ENCODE measurements at regions not wholly inside any gene's neighbourhood (a gene's known extent, or its start where the extent isn't known, plus 50 kb on each side); places are given as distances from the start of the nearest gene placed in this dataset.

DNA sequence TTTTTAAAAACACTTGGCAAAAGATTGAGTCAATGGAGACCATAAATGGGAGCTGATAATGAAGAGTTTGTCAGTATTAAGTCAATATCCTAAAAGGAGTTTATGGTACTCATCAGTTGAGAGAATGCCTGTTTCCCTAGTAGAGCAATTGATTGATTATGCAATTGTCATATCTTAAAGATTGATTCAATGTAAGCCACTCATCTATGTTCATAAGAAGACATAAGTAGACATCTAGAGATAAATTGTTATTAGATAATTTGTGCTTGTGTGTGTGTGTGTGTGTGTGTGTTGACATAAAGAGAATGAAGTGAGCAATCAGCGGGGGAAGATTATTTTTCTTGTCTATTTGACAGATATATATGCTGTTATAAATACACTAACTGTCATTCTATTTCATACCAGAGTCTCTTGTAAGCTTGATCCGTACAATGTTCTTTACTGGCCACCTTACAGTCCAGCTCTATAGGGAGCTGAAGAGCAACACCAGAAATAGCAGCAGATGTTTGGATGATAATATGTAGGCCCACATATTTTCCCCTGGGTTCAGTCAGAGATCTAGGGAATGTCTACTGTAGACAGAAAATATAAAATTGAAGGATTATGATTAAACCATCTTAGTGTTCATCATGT is 848.6 kb upstream of the EPHA6 start:
- in situ Hi-C loops (cut with MboI; ENCODE audit: low pct_unique_long_range_greater_than_20kb in 2 of 9, low sequenced_read_pairs in 9 of 9, unreplicated experiment in 9 of 9): no loop called here
- no peak overlapping the region for H3K27ac ChIP-seq
- no peak overlapping the region for H3K4me3 ChIP-seq
- no peaks in the 10 kb centered on the region for H3K4me1 ChIP-seq (replicated peaks in 1 of 2)
- 10 to 100% (median 64%) methylated on average over 1 to 2 of the region's 2 CpGs; no CpG with 5 or more reads in 1 of the 10 experiments for WGBS, 10 experiments
- peak in 2 of 8 experiments; percentile 76 to 83 for ATAC-seq (replicated peaks in 6 of 8)

DNA sequence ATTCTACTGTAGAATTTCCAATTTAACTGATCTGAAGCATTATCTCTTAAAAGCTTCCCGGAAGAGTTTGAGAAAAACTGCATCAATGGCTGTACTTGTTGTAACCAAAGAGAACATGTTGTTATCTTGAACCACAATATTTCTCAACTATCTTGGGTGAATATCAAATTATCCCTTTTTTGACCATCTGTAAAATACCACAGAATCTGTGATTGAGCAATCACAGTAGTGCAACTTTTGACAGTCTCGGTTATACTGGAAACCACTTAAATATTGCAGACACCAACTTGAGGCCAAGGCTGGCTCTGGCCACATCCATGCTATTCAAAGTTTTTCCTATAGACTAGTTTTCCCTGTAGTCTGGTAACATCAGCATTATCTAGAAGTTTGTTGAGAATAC is 842.8 kb upstream of the EPHA6 start:
- in situ Hi-C loops (cut with MboI; ENCODE audit: low pct_unique_long_range_greater_than_20kb in 2 of 9, low sequenced_read_pairs in 9 of 9, unreplicated experiment in 9 of 9): no loop called here
- WGBS, 10 experiments: 0 to 100% (median 90%) methylated on average over 1 to 2 of the region's 2 CpGs
- peak in 1 of 8 experiments; percentile 33 for ATAC-seq (replicated peaks in 6 of 8)
- no peak overlapping the region for H3K27ac ChIP-seq
- H3K4me1 ChIP-seq (replicated peaks in 1 of 2): no peaks in the 10 kb centered on the region
- no peak overlapping the region for H3K4me3 ChIP-seq

DNA sequence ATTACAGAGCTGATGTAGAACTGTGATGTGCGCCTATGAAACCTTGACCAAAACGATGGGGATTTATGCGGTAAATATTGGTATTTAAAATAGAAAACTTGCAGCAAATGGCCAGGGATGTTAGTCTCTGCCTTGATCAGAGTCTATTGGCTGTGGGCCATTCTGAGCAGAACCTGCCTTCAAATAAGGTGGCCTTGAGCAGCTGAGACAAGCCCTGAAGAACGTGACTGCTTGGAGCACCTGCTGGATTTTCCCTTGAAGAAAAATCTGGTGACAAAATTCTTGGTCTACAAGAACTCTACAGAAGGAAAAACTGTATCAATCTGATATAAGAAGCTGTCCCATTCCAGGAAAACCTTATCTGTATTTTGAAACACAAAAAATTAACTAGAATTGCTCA is 820.1 kb upstream of the EPHA6 start:
- 38 to 94% (median 82%) methylated on average over 2 to 4 of the region's 4 CpGs; no CpG with 5 or more reads in 2 of the 10 experiments for WGBS, 10 experiments
- in situ Hi-C loops (cut with MboI; ENCODE audit: low pct_unique_long_range_greater_than_20kb in 2 of 9, low sequenced_read_pairs in 9 of 9, unreplicated experiment in 9 of 9): no loop called here
- ATAC-seq (replicated peaks in 6 of 8): no peak
- no peak overlapping the region for H3K27ac ChIP-seq
- H3K4me1 ChIP-seq (replicated peaks in 1 of 2): no peaks in the 10 kb centered on the region
- no peak overlapping the region for H3K4me3 ChIP-seq

DNA sequence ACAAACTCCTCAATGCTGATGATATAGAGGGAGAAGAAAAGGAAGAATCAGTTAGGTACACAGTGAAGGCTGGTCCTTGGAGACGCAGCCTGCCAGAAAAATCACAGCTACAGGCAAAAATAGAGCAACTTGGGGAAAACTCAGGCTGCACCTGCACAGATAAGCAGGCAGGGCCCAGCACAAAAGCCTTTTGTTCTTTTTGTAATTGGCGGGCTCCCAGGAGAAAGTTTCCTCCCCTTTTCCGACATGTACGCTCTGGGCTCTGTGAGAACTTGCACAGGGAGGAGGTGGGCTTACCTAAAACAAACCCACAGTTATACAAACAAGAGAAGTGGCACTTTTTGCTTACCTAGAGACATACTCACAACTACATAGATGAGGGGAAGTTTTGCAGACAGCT is 813.4 kb upstream of the EPHA6 start:
- no peak for ATAC-seq (replicated peaks in 6 of 8)
- Histone ChIP-seq H3K4me1 (replicated peaks in 1 of 2) (no peaks in the 10 kb centered on the region), H3K27ac (no peak overlapping the region), H3K4me3 (no peak overlapping the region)
- in situ Hi-C loops (cut with MboI; ENCODE audit: low pct_unique_long_range_greater_than_20kb in 2 of 9, low sequenced_read_pairs in 9 of 9, unreplicated experiment in 9 of 9): no loop called here
- WGBS, 10 experiments: 27 to 89% (median 65%) methylated on average over 1 to 4 of the region's 4 CpGs; no CpG with 5 or more reads in 2 of the 10 experiments

DNA sequence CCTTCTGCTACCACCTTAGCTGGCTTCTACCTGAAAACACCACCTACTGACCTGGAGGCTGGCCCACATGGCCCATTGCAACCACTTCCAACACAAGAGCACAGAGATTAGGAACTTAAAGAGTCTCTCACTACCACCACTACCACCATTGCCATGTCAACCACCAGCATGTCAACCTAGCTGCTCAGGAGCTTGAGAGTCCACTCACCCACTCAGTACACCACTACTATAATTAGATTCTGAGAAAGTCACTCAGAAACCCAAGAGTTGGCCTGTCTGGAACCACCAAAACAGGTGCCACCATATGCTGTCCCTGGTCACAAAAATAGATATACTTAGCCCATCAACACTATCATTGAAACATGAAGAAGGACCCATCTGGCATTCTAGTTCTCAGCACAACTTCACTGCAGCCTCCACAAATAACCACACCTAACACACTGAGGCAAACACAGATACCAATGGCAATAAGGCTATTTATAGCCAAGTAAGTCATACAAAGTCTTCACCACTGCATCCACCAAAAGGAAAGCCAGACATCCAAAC is 806.7 kb upstream of the EPHA6 start:
- H3K27ac ChIP-seq: no peak overlapping the region
- no peak overlapping the region for H3K4me3 ChIP-seq
- ATAC-seq (replicated peaks in 6 of 8): no peak
- in situ Hi-C loops (cut with MboI; ENCODE audit: low pct_unique_long_range_greater_than_20kb in 2 of 9, low sequenced_read_pairs in 9 of 9, unreplicated experiment in 9 of 9): no loop called here
- H3K4me1 ChIP-seq (replicated peaks in 1 of 2): no peaks in the 10 kb centered on the region

DNA sequence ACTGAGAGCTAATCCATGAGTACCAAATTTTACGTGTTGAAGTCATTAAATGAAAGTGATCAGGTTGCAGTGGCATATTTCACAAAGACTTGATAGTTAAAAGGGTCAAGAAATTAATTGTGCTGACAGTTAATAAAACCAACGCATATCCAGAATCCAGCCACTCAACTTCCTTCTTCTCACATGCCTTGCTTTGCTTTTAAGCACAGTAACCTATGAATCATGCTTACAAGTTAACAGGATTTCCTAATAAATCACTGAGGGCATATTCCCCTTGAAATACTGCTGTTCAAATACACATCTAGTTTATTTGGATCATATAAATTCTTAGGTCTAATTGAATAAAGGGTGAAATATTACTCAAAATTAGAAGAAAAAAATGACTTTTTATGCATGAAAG is 801.5 kb upstream of the EPHA6 start:
- in situ Hi-C loops (cut with MboI; ENCODE audit: low pct_unique_long_range_greater_than_20kb in 2 of 9, low sequenced_read_pairs in 9 of 9, unreplicated experiment in 9 of 9): no loop called here

DNA sequence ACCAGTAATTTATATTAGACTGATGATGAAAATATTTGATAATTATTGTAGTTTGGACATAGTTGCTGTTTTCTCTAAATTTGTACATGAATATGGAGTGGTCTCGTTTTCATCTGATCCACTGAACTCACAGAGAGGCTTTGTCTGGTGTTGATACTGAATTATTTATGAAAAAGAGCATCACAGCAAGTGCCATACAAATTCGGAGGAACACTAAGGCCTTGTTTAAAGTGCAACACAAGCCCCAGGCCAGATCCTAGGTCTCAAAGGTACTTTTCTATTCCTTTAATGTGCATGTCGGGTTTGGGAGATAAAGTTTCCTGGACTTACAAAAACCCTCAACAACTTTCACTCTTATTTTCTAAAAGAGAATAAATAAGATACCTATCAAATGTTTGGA is 796.8 kb upstream of the EPHA6 start:
- no peak overlapping the region for H3K27ac ChIP-seq
- in situ Hi-C loops (cut with MboI; ENCODE audit: low pct_unique_long_range_greater_than_20kb in 2 of 9, low sequenced_read_pairs in 9 of 9, unreplicated experiment in 9 of 9): no loop called here
- 20 to 90% (median 56%) methylated on average over 1 to 3 of the region's 3 CpGs; no CpG with 5 or more reads in 1 of the 10 experiments for WGBS, 10 experiments
- ATAC-seq (replicated peaks in 6 of 8): no peak
- H3K4me1 ChIP-seq (replicated peaks in 1 of 2): peaks cover 0 to 2% of the 10 kb centered on the region in 2 donors
- no peak overlapping the region for H3K4me3 ChIP-seq

More for the DNA sequence above, 801.5 kb upstream of the EPHA6 start:
- Histone ChIP-seq H3K4me1 (replicated peaks in 1 of 2) (peaks cover 0 to 2% of the 10 kb centered on the region in 2 donors), H3K27ac (no peak overlapping the region), H3K4me3 (no peak overlapping the region)
- 0 to 81% (median 56%) methylated on average over 1 to 2 of the region's 2 CpGs for WGBS, 10 experiments
- peak in 4 of 8 experiments; percentile 59 to 88 (median 63) for ATAC-seq (replicated peaks in 6 of 8)

DNA sequence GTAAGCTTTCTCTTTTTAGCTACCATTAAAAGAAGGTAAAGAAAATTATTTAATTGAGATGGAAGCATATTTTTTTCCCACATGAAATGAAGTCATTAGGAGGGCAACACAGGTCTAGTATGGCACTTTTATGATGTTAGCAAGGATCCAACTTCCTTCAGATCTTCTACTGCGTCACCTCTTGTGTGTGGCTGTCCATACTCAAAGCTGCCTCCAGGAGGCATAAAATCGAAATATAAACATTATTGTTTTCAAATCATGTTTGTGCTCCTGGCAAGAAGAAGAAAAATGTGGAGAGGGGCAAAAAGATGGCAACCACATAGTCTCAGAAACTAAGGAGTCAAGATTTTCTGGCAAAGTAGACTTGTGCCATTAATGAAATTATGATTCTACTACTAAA is 791.7 kb upstream of the EPHA6 start:
- no peaks in the 10 kb centered on the region for H3K4me1 ChIP-seq (replicated peaks in 1 of 2)
- WGBS, 10 experiments: 14 to 80% (median 51%) methylated on average over 1 to 2 of the region's 2 CpGs; no CpG with 5 or more reads in 2 of the 10 experiments
- H3K4me3 ChIP-seq: no peak overlapping the region
- H3K27ac ChIP-seq: no peak overlapping the region
- ATAC-seq (replicated peaks in 6 of 8): no peak
- in situ Hi-C loops (cut with MboI; ENCODE audit: low pct_unique_long_range_greater_than_20kb in 2 of 9, low sequenced_read_pairs in 9 of 9, unreplicated experiment in 9 of 9): no loop called here

DNA sequence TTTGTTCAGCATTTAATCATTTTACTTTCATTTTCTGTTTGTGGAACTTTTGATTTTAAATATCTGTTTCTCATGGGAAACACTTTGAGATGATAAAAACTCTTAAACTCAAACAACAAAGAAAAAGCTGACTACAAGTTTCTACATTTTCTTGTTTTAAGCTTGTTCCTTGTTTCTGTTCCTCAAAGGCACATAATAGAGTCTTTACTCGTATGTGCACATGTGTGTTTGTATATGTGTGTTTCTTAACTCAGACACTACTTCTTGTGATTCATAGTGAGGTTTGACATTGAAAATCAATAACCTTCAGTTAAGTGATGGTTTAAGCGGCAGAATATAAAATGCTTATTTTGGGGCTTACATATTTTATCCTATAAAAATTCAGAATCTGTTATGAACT is 786.7 kb upstream of the EPHA6 start:
- no peaks in the 10 kb centered on the region for H3K4me1 ChIP-seq (replicated peaks in 1 of 2)
- H3K27ac ChIP-seq: no peak overlapping the region
- 25 to 96% (median 80%) methylated on average over 1 to 2 of the region's 2 CpGs; no CpG with 5 or more reads in 1 of the 10 experiments for WGBS, 10 experiments
- ATAC-seq (replicated peaks in 6 of 8): no peak
- H3K4me3 ChIP-seq: no peak overlapping the region
- in situ Hi-C loops (cut with MboI; ENCODE audit: low pct_unique_long_range_greater_than_20kb in 2 of 9, low sequenced_read_pairs in 9 of 9, unreplicated experiment in 9 of 9): no loop called here

DNA sequence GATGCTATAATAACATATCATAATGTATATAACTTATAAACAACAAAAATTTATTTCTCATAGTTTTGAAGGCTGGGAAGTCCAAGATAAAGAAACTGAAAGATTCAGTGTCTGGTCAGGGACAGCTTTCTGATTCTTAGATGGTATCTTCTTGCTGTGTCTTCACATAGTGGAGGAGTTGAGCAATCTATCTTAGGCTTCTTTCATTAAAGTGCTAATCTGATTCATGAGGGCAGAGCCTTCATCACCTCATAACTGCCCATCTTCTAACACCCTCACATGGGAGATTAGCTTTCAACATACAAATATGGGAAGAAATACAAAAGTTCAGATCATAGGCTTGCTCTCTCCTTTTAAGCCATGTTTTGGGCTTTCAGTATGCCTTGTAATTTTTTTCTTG is 774.8 kb upstream of the EPHA6 start:
- Histone ChIP-seq H3K4me1 (replicated peaks in 1 of 2) (no peaks in the 10 kb centered on the region), H3K27ac (no peak overlapping the region), H3K4me3 (no peak overlapping the region)
- in situ Hi-C loops (cut with MboI; ENCODE audit: low pct_unique_long_range_greater_than_20kb in 2 of 9, low sequenced_read_pairs in 9 of 9, unreplicated experiment in 9 of 9): no loop called here
- peak in 2 of 8 experiments; percentile 55 to 99 for ATAC-seq (replicated peaks in 6 of 8)

DNA sequence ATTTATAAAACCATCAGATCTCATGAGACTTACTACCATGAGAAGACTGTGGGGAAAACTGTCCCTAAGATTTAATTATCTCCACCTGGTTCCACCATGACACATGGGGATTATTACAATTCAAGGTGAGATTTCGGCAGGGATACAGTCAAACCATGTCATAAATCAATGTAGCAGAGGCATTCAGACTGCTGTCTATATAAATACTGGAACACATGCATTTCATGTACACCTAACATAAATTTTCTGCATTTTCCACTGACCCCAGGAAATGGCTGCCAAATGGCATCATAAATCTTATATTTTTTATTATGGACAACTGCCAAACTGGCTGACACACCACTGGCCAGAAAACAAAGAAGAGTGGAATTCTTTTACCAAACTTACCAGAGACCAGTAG is 755.1 kb upstream of the EPHA6 start:
- H3K27ac ChIP-seq: no peak overlapping the region
- no peak for ATAC-seq (replicated peaks in 6 of 8)
- WGBS, 10 experiments: 0 to 100% (median 67%) methylated on average over 1 of the region's 1 CpG; no CpG with 5 or more reads in 3 of the 10 experiments
- H3K4me1 ChIP-seq (replicated peaks in 1 of 2): no peaks in the 10 kb centered on the region
- H3K4me3 ChIP-seq: no peak overlapping the region
- in situ Hi-C loops (cut with MboI; ENCODE audit: low pct_unique_long_range_greater_than_20kb in 2 of 9, low sequenced_read_pairs in 9 of 9, unreplicated experiment in 9 of 9): no loop called here

DNA sequence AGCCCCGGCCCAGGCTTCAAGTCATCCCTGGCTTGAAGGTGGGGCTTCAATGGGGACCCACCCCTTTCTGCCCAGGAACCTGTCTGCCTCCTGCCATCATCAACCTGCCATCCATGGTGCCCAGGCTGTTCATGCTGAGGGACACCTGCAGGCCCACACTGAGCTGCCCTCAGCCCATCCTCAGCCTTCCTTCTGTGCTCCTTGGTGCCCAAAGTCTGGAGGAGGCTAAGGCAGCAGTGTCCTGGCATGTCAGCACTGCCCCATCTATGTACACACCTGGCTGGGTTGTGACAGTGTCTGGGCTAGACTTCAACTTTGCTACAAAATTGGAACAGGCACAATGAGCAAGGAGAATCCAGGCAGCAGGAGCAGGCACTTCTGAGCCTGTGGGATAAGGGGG is 745.3 kb upstream of the EPHA6 start:
- ATAC-seq (replicated peaks in 6 of 8): no peak
- no peaks in the 10 kb centered on the region for H3K4me1 ChIP-seq (replicated peaks in 1 of 2)
- in situ Hi-C loops (cut with MboI; ENCODE audit: low pct_unique_long_range_greater_than_20kb in 2 of 9, low sequenced_read_pairs in 9 of 9, unreplicated experiment in 9 of 9): no loop called here
- H3K27ac ChIP-seq: no peak overlapping the region
- WGBS, 10 experiments: 100% methylated on average over 1 of the region's 1 CpG; no CpG with 5 or more reads in 8 of the 10 experiments
- H3K4me3 ChIP-seq: no peak overlapping the region

DNA sequence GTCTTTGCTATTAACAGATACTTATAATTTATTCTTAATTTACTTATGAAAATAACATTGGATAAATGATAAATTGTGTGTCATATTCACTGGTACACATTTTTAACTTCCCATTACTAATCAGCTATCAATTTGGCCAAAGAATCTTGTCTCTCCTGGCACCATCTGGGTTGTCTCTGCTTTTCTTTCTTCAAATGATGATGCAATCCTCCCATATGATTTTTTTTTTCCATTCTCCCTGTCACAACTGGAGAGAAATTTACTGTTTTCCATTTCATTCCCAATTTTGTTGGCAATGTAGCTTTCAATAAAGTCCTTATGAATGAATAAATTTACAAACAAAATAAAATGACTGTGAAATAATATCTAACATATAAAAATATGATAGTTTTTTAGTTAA is 743.7 kb upstream of the EPHA6 start:
- in situ Hi-C loops (cut with MboI; ENCODE audit: low pct_unique_long_range_greater_than_20kb in 2 of 9, low sequenced_read_pairs in 9 of 9, unreplicated experiment in 9 of 9): no loop called here

DNA sequence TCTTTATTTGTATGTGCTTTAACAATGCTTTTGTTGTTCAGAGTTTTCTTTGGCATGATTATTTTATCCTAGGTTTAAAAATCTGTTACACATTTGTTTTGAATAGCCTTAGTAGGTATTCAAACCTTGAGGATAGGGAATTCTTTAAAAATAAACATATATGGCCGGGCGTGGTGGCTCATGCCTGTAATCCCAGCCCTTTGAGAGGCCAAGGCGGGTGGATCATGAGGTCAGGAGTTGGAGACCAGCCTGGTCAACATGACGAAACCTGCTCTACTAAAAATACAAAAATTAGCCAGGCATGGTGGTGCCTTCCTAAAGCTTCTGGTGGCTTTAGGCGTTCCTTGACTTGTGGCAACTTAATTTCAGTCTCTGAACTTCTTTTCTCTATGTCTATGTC is 743.3 kb upstream of the EPHA6 start:
- ATAC-seq (replicated peaks in 6 of 8): peak in 2 of 8 experiments; percentile 56 to 93
- 3 to 100% (median 71%) methylated on average over 2 to 5 of the region's 5 CpGs; no CpG with 5 or more reads in 1 of the 10 experiments for WGBS, 10 experiments
- in situ Hi-C loops (cut with MboI; ENCODE audit: low pct_unique_long_range_greater_than_20kb in 2 of 9, low sequenced_read_pairs in 9 of 9, unreplicated experiment in 9 of 9): no loop called here
- Histone ChIP-seq H3K4me1 (replicated peaks in 1 of 2) (no peaks in the 10 kb centered on the region), H3K27ac (no peak overlapping the region), H3K4me3 (no peak overlapping the region)

More for the DNA sequence above, 743.7 kb upstream of the EPHA6 start:
- peak in 2 of 8 experiments; percentile 20 to 69 for ATAC-seq (replicated peaks in 6 of 8)
- Histone ChIP-seq H3K27ac (no peak overlapping the region), H3K4me3 (no peak overlapping the region), H3K4me1 (replicated peaks in 1 of 2) (no peaks in the 10 kb centered on the region)
